HS-5 (cell line): ENCODE measurements at regions not wholly inside any gene's neighbourhood (a gene's known extent, or its start where the extent isn't known, plus 50 kb on each side); places are given as distances from the start of the nearest gene placed in this dataset.
"Not testable (repeated sequence)": the region's sequence is repeated elsewhere in the genome, so short reads cannot be mapped to it uniquely, and the experiment has no call there.

Source experiments
- DNase-seq: peaks from one replicate; pipeline ENCODE4 v3.0.0-alpha.2; 2012; ENCODE audit warnings: low read depth

GRCh38 chr20:12949429-12949980, 59.3 kb upstream of the SPTLC3 start:
- no peak for DNase-seq

DNA sequence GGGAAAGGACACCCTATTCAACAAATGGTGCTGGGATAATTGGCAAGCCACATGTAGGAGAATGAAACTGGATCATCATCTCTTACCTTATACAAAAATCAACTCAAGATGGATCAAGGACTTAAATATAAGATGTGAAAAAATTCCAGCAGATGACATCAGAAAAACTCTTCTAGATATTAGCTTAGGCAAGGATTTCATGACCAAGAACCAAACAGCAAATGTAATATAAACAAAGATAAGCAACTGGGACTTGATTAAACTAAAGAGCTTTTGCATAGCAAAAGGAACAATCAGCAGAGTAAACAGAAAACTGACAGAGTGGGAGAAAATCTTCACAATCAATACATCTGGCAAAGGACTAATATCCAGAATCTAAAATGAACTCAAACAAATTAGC, 54.5 kb upstream of the SPTLC3 start:
- not testable (repeated sequence) for DNase-seq

DNA sequence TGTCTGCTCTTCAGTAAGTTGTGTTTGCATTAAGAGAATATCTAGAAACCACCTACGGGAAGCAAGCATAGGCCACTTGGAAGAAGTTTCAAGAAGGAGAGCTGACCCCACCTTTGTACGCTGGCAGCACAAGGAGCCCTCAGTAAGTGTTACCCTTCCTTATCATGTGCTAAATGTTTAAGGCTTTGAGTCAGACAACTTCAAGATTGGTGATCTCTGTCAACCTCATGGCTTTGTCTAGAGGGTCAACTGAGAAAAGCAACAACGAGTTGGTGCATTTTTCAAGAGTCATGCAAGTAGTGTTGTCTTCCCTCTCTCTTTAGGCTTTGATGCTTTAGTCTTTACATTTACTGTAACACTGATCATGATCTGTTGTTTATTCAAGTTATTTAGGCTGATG, 53.2 kb upstream of the SPTLC3 start:
- DNase-seq = no peak

DNA sequence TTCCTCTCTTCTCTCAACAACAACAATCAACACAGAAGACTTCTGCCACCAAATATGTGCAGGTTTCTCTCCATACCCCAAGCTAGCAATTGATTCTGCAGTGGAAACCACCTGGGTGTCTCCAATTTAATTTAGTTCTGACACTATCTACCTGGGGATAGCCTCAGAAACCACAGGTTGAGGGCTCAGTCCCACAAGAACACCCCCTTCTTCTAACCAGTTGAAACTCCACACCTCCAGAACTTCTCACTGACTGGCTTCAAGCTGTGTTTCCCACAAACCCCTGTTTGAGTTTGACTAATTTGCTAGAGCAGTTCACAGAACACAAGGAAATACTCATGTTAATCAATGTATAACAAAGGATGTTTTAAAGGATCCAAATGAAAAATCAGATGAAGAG, 52.5 kb upstream of the SPTLC3 start:
- no peak for DNase-seq

- DNase-seq = no peak
Observed at GRCh38 chr20:12957968-12958367, 50.8 kb upstream of the SPTLC3 start.
